Activated B cell treated with CpG ODN at 0.5 μM for 24 hours (primary cell): ENCODE measurements at regions not wholly inside any gene's neighbourhood (a gene's known extent, or its start where the extent isn't known, plus 50 kb on each side); places are given as distances from the start of the nearest gene placed in this dataset.

Experiments used
- ATAC-seq: fragments of 200-7000 bp; cut with Tn5 transposase; one replicate; pipeline ENCODE4 v1.10.0; 2021; ENCODE audit warnings: low read depth, mild to moderate bottlenecking, moderate library complexity
- CTCF ChIA-PET: fragments of 350-600 bp; sonication (Branson Sonifier 250); formaldehyde crosslinking; loops from one replicate; lab custom pipeline; 2021; ENCODE audit warnings: antibody characterized with exemption; lab: Charles Lee
- POLR2A ChIA-PET: fragments of 350-600 bp; sonication (Branson Sonifier 250); formaldehyde crosslinking; loops from one replicate; lab custom pipeline; 2021; ENCODE audit warnings: antibody characterized with exemption; lab: Charles Lee
- DNase-seq: peaks from one replicate; pipeline ENCODE4 v3.0.0; 2022
- H3K27ac Mint-ChIP-seq: one replicate; pipeline ENCODE4 v1.8.0; 2020; ENCODE audit warnings: mixed read lengths
- H3K27me3 Mint-ChIP-seq: one replicate; pipeline ENCODE4 v1.8.0; 2021; ENCODE audit warnings: mixed read lengths
- H3K36me3 Mint-ChIP-seq: one replicate; pipeline ENCODE4 v1.8.0; 2021; ENCODE audit warnings: low read depth, mixed read lengths
- H3K4me1 Mint-ChIP-seq: one replicate; pipeline ENCODE4 v1.8.0; 2021; ENCODE audit warnings: mixed read lengths
- H3K4me3 Mint-ChIP-seq: one replicate; pipeline ENCODE4 v1.8.0; 2020; ENCODE audit warnings: mild to moderate bottlenecking, mixed read lengths
- H3K9me3 Mint-ChIP-seq: one replicate; pipeline ENCODE4 v1.8.0; 2020; ENCODE audit warnings: mixed read lengths
- intact Hi-C: fragments of 100-400 bp; cut with micrococcal nuclease; formaldehyde crosslinking; loops from one replicate; pipeline ENCODE4 v1.15.1; 2024
- TF ChIP-seq, protein P1 (sequence below): fragments of 200-600 bp; IDR thresholded peaks from one replicate; pipeline ENCODE4 v1.8.0; 2022; ENCODE audit warnings: antibody characterized with exemption, mild to moderate bottlenecking

DNA sequence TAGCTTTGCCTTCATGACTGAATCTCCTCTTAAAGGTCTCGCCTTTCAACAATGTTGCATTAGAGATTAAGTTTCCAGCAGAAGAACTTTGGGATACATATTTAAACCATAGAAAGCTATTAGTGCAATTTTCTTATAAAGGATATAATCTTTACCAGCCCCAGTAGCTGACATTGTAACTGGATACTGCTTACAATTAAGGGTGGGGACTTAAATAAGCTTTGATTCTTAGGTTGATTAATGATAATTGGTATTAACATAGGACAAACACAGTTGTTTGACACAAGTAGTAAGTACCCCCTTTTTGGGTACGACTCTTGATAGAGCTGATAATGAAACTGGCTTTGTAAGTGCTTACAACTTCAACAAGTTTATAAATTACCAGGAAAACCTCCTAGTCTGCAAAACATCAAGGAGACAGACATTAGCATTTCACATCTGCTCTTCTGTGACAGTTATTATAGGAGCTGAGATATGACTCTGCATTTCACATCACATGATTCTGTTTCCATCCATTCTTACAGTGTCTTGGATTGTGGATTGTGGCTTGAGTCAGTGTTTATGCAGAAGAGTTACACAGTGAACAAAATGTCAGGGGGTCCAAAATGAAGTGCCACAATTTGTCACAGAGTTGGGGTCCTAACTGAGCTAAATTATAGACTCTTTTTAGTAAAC lies 249.1 kb upstream of the E2F7 start:
- no peaks in the 10 kb centered on the region for H3K36me3 Mint-ChIP-seq
- no peaks in the 10 kb centered on the region for H3K4me1 Mint-ChIP-seq
- CTCF ChIA-PET = no interaction called here
- H3K4me3 Mint-ChIP-seq = no peak overlapping the region
- intact Hi-C loops = no loop called here
- H3K9me3 Mint-ChIP-seq = no peaks in the 10 kb centered on the region
- no peaks in the 10 kb centered on the region for H3K27me3 Mint-ChIP-seq
- H3K27ac Mint-ChIP-seq = no peak overlapping the region
- ATAC-seq = no peak
- POLR2A ChIA-PET = no interaction called here
- TF ChIP-seq, protein P1, sequence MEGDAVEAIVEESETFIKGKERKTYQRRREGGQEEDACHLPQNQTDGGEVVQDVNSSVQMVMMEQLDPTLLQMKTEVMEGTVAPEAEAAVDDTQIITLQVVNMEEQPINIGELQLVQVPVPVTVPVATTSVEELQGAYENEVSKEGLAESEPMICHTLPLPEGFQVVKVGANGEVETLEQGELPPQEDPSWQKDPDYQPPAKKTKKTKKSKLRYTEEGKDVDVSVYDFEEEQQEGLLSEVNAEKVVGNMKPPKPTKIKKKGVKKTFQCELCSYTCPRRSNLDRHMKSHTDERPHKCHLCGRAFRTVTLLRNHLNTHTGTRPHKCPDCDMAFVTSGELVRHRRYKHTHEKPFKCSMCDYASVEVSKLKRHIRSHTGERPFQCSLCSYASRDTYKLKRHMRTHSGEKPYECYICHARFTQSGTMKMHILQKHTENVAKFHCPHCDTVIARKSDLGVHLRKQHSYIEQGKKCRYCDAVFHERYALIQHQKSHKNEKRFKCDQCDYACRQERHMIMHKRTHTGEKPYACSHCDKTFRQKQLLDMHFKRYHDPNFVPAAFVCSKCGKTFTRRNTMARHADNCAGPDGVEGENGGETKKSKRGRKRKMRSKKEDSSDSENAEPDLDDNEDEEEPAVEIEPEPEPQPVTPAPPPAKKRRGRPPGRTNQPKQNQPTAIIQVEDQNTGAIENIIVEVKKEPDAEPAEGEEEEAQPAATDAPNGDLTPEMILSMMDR = no peak
- no peak for DNase-seq

DNA sequence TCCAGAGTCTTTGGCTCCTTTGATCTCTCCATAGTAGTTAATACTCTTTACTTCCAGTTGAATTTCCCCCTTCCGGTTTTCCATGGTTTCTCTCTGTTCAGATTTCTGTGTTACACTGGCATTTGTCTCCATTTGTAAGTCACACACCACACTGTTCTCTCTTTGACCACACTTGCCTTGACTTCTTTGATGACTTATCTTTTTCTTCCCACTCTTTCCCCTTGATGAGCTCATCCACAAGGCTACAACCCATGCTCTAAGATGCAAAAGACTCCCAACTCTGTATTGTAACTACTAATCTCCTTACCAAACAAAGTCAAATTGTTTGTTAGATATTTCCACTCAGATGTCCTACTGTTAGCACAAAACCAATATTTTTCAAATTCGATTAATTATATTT lies 242.7 kb upstream of the E2F7 start:
- intact Hi-C loops = no loop called here

DNA sequence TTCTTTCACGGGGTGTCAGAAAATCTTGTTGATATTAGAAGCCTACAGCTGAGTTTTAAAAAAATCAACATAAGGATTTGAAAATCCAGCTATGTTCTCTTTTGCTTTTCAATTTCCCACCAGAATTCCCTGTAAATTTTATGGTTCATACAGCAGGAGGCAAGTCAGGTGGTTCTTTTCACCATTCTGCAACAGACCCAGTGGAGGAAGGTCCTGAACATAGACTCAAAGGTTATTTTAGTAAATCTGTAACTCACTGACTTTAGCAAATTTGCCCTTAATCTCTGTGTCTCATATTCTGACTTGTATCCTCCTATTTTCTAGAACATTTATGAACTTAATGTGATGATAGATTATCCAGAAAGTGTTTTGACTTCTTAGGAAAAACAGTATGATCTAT lies 235.4 kb upstream of the E2F7 start:
- H3K4me3 Mint-ChIP-seq = no peak overlapping the region
- no peak for DNase-seq
- CTCF ChIA-PET = no interaction called here

More for the DNA sequence above, 242.7 kb upstream of the E2F7 start:
- no peak overlapping the region for H3K27ac Mint-ChIP-seq
- H3K4me3 Mint-ChIP-seq = no peak overlapping the region
- TF ChIP-seq, protein P1 = no peak
- ChIA-PET CTCF (no interaction called here), POLR2A (no interaction called here)
- H3K4me1 Mint-ChIP-seq = no peaks in the 10 kb centered on the region
- no peaks in the 10 kb centered on the region for H3K9me3 Mint-ChIP-seq
- DNase-seq = no peak
- no peaks in the 10 kb centered on the region for H3K36me3 Mint-ChIP-seq
- H3K27me3 Mint-ChIP-seq = no peaks in the 10 kb centered on the region
- ATAC-seq = no peak

DNA sequence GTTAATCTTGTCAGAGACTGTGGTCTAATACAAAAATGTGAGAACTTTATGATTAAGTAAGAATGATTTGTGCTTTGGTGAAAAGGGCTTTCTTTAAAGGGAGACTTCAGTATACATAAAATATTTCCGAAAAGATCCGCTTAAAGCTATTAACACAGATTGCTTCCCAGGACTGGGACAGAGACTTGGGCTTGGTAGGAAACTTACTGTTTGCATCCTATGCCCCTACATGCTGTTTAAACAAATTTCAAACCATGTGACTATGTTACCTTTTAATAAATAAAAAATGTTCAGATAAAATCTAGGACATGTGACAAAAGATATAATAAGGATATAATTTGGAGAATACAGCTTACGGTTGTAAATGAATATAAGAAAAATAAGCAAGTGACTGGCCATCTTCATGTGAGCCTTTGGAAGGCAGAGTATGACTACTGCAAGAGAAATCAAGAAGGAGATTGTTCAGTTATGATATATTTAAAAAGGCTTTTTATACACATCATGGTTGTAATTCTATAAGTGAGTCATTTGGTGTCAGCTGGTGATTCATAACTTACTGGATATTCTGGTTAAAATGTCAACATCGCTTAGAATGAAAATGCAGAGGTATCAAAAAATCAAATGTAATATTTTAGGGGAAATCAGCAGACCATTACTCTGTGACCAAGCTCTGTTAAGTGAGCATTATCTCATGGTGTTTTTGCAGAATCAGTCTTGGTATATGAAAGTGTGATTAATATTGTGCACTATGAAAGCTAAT lies 234.7 kb upstream of the E2F7 start:
- DNase-seq = no peak
- intact Hi-C loops = no loop called here
- H3K4me1 Mint-ChIP-seq = no peaks in the 10 kb centered on the region
- TF ChIP-seq, protein P1 = no peak
- ChIA-PET CTCF (no interaction called here), POLR2A (no interaction called here)
- ATAC-seq = no peak
- no peak overlapping the region for H3K4me3 Mint-ChIP-seq
- H3K9me3 Mint-ChIP-seq = no peaks in the 10 kb centered on the region
- no peaks in the 10 kb centered on the region for H3K36me3 Mint-ChIP-seq
- no peaks in the 10 kb centered on the region for H3K27me3 Mint-ChIP-seq
- H3K27ac Mint-ChIP-seq = no peak overlapping the region

More for the DNA sequence above, 235.4 kb upstream of the E2F7 start:
- Mint-ChIP-seq H3K4me1 (no peaks in the 10 kb centered on the region), H3K27ac (no peak overlapping the region), H3K27me3 (no peaks in the 10 kb centered on the region), H3K36me3 (no peaks in the 10 kb centered on the region), H3K9me3 (no peaks in the 10 kb centered on the region)
- POLR2A ChIA-PET = no interaction called here
- no peak for ATAC-seq
- intact Hi-C loops = no loop called here
- TF ChIP-seq, protein P1 = no peak

DNA sequence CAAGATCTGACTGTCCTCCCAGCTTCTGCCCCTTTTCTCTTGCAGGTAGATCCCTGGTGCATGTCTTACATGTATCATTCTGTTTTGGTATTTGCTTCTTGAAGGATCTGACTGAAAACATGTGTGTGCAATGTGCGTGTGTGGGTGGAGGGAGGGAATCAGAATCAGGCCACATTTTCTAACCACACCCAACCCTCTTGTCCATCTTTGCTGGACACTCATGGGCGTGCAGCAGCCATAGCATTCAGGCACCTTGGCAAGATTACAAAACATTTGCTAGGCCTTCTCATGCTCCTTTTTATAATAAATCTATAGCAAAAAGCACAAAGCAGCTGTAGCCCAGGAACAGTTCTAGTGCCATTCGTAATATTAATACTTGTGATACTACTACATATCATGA lies 233.6 kb upstream of the E2F7 start:
- DNase-seq (no peak), ATAC-seq (no peak)
- ChIA-PET POLR2A (no interaction called here), CTCF (no interaction called here)
- Mint-ChIP-seq H3K4me3 (no peak overlapping the region), H3K4me1 (no peaks in the 10 kb centered on the region), H3K27ac (no peak overlapping the region), H3K27me3 (no peaks in the 10 kb centered on the region), H3K36me3 (no peaks in the 10 kb centered on the region), H3K9me3 (no peaks in the 10 kb centered on the region)
- intact Hi-C loops = no loop called here
- TF ChIP-seq, protein P1 = no peak
